Uterus (tissue), 2 donors: ENCODE measurements at regions not wholly inside any gene's neighbourhood (a gene's known extent, or its start where the extent isn't known, plus 50 kb on each side); places are given as distances from the start of the nearest gene placed in this dataset.

ENCODE experiments used
- CTCF ChIP-seq, 4 experiments: fragments of 200-600 bp in 2 of 4; fragments of 450-650 bp in 2 of 4; sonication (generic) in 2 of 4; IDR thresholded peaks; one replicate each; pipeline ENCODE4 v1.5.1; 2016 to 2019; ENCODE audit warnings: antibody characterized with exemption in 4 of 4, mild to moderate bottlenecking in 2 of 4, moderate library complexity in 1 of 4
- POLR2A ChIP-seq, 2 donors: fragments of 450-650 bp; IDR thresholded peaks; one replicate each; pipeline ENCODE4 v1.6.1; 2016; ENCODE audit warnings: antibody characterized with exemption in 2 of 2, mild to moderate bottlenecking in 1 of 2, moderate library complexity in 1 of 2

GRCh38 chr7:53281312-53281711 is 245.9 kb downstream of the POM121L12 start:
- TF ChIP-seq CTCF (IDR thresholded peaks at IDR 0.05) (no peak), POLR2A (IDR thresholded peaks at IDR 0.05) (no peak)
